HepG2 (cell line): ENCODE measurements at regions not wholly inside any gene's neighbourhood (a gene's known extent, or its start where the extent isn't known, plus 50 kb on each side); places are given as distances from the start of the nearest gene placed in this dataset.

Experiments
- ATF2 ChIP-seq: sonication (generic); formaldehyde crosslinking; IDR thresholded peaks from 2 replicates; pipeline ENCODE4 v1.4.0; 2020; ENCODE audit warnings: missing genetic modification reagents
- ATF3 ChIP-seq: sonication (generic); formaldehyde crosslinking; IDR thresholded peaks from 2 replicates; pipeline ENCODE4 v1.4.0; 2020; ENCODE audit warnings: missing genetic modification reagents
- ATF4 ChIP-seq, 2 experiments: fragments of 450-650 bp in 1 of 2; sonication (generic) in 1 of 2; formaldehyde crosslinking; IDR thresholded peaks; 2 replicates each; pipeline versions ENCODE4 v1.5.0 to v1.8.0; 2020 to 2022; ENCODE audit warnings: mild to moderate bottlenecking in 1 of 2, missing genetic modification reagents in 1 of 2
- CEBPG ChIP-seq: IDR thresholded peaks from 2 replicates; pipeline ENCODE4 v1.6.1; 2016
- SETDB1 ChIP-seq: sonication (generic); formaldehyde crosslinking; IDR thresholded peaks from 2 replicates; pipeline ENCODE4 v1.5.1; 2020; ENCODE audit warnings: missing genetic modification reagents, mild to moderate bottlenecking, borderline replicate concordance
- SRSF4 ChIP-seq: fragments of 200-400 bp; formaldehyde crosslinking; IDR thresholded peaks from one replicate; pipeline ENCODE4 v1.6.1; 2018; ENCODE audit warnings: mild to moderate bottlenecking, low read depth, low read length, moderate library complexity; ENCODE audit not compliant: poor library complexity, severe bottlenecking
- TCF7L2 ChIP-seq: IDR thresholded peaks from 2 replicates; pipeline ENCODE4 v1.6.1; 2011; ENCODE audit warnings: mild to moderate bottlenecking, low read depth, low read length, moderate library complexity
- ZBTB43 ChIP-seq: sonication (generic); formaldehyde crosslinking; conservative IDR thresholded peaks from 2 replicates; pipeline ENCODE4 v1.4.0; 2020; ENCODE audit warnings: missing genetic modification reagents
- ZSCAN20 ChIP-seq: sonication (generic); formaldehyde crosslinking; IDR thresholded peaks from 2 replicates; pipeline ENCODE4 v1.4.0; 2020; ENCODE audit warnings: missing genetic modification reagents, mild to moderate bottlenecking, borderline replicate concordance

- TF ChIP-seq ZSCAN20 (no peak), TCF7L2 (no peak), ATF3 (no peak), SRSF4 (no peak), ZBTB43 (CRISPR knock-in tag) (no peak), SETDB1 (CRISPR knock-in tag) (no peak), ATF2 (CRISPR knock-in tag) (no peak), ATF4 (CRISPR knock-in tag; IDR thresholded peaks at IDR 0.05) (no peak), CEBPG (no peak)
Measured at GRCh38 chr3:104935613-104936012, 431.1 kb upstream of the ALCAM start.
